ENCODE measurements at regions not wholly inside any gene's neighbourhood (a gene's known extent, or its start where the extent isn't known, plus 50 kb on each side); places are given as distances from the start of the nearest gene placed in this dataset.
A peak's percentile ranks its signal among the peaks of the same experiment; 100 is the strongest.

DNA sequence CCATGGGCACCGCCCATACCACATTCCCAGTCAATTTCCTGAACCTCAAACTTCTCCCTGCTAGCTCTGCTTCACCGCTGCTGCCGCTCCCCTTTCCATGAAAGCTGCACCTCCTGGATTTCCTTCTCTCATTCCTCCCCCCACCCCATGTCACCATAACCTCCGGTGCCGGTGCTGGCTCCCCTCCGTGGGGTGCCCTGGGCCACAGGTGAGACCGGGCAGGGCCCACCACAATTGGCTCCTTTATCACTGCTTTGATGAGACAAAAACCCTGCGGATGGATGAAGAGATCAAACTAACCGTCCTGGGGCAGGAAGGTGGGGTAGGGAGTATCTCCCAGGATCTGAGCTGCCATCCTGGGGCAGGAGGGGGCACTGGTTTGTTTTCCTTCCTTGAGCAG, 111.3 kb upstream of the LHX1 start:
- Histone ChIP-seq H2BK15ac (ENCODE audit: low read length) (no peak overlapping the region), H2AK5ac (ENCODE audit: low read depth, low read length) (no peak overlapping the region), H3K23me2 (ENCODE audit: low read depth, low read length) (no peaks in the 10 kb centered on the region), H3K4ac (replicated peaks; ENCODE audit: insufficient read length, low read depth, low read length) (no peak overlapping the region), H3K56ac (replicated peaks; ENCODE audit: insufficient read length, low read depth, low read length) (no peak overlapping the region), H2BK20ac (ENCODE audit: low read length) (peak overlapping the region; percentile 97; the same call in 1 of the 2 replicates), H3K4me1 (replicated peaks in 1 of 4; ENCODE audit: control insufficient read depth in 3 of 4, insufficient read depth in 4 of 4, low read length in 3 of 4) (peaks cover 0 to 20% (median 14%) of the 10 kb centered on the region in 4 experiments; a peak in 6 of 7 replicates), H2AFZ (ENCODE audit: low read length) (no peak overlapping the region), H3K79me1 (ENCODE audit: low read depth, low read length) (no peaks in the 10 kb centered on the region; the same call in 1 of the 2 replicates), H3K4me3 (ENCODE audit: extremely low read depth in 1 of 4, insufficient read depth in 2 of 4, low read depth in 3 of 4, low read length in 4 of 4) (no peak overlapping the region), H2BK5ac (ENCODE audit: low read depth, low read length) (peak overlapping the region; percentile 49; the same call in 1 of the 2 replicates), H3K18ac (ENCODE audit: extremely low read depth, low read length) (no peak overlapping the region; the same call in 1 of the 2 replicates), H3K23ac (ENCODE audit: insufficient read length) (no peak overlapping the region), H4K20me1 (replicated peaks in 1 of 2; ENCODE audit: control insufficient read depth in 1 of 2, insufficient read depth in 2 of 2, low read length in 2 of 2) (no peaks in the 10 kb centered on the region), H3K27me3 (replicated peaks in 1 of 4; ENCODE audit: control insufficient read depth in 3 of 4, extremely low read depth in 1 of 4, insufficient read depth in 3 of 4, low read length in 3 of 4) (peaks cover 0 to 2% (median 0%) of the 10 kb centered on the region in 4 experiments; a peak in 1 of 7 replicates), H4K91ac (replicated peaks; ENCODE audit: insufficient read length, low read length) (no peak overlapping the region), H4K5ac (ENCODE audit: insufficient read length, low read depth, low read length) (no peak overlapping the region), H3K36me3 (ENCODE audit: control insufficient read depth in 2 of 4, insufficient read depth in 4 of 4, low read length in 3 of 4) (no peaks in the 10 kb centered on the region), H3K4me2 (ENCODE audit: insufficient read depth in 1 of 2, low read depth in 2 of 2, low read length in 2 of 2) (no peak overlapping the region; a peak in 1 of 4 replicates), H3K9ac (replicated peaks in 1 of 4; ENCODE audit: extremely low read depth in 1 of 4, low read depth in 3 of 4, low read length in 3 of 4) (no peak overlapping the region), H3K79me2 (ENCODE audit: control insufficient read depth in 1 of 2, insufficient read depth in 2 of 2, low read length in 2 of 2) (no peaks in the 10 kb centered on the region), H2BK120ac (replicated peaks; ENCODE audit: low read depth, low read length) (no peak overlapping the region), H2BK12ac (ENCODE audit: low read depth, low read length) (peak overlapping the region; percentile 43; the same call in 1 of the 2 replicates), H3K9me3 (ENCODE audit: insufficient read depth in 2 of 2, low read depth in 1 of 2, low read length in 1 of 2) (no peaks in the 10 kb centered on the region), H4K8ac (ENCODE audit: extremely low read depth, insufficient read depth, low read length) (no peak overlapping the region), H3K14ac (ENCODE audit: insufficient read length) (no peak overlapping the region), H3K27ac (ENCODE audit: low read depth, low read length) (no peak overlapping the region)
- TF ChIP-seq POU5F1 (IDR thresholded peaks at IDR 0.05; ENCODE audit: low read depth, low read length) (no peak), RAD21 (IDR thresholded peaks at IDR 0.05 in 1 of 2, conservative IDR thresholded peaks at IDR 0.05 in 1 of 2; ENCODE audit: low read depth in 2 of 2, low read length in 2 of 2) (0 out of 4 replicates have a peak, but pooled peaks of 1 of the 2 experiments have one; percentile 8), CTCF (IDR thresholded peaks at IDR 0.05; ENCODE audit: control extremely low read depth in 1 of 3, insufficient read depth in 1 of 3, low read depth in 1 of 3, low read length in 3 of 3) (peak in 1 of 3 experiments; percentile 8; a peak in 1 of 4 replicates), RNF2 (IDR thresholded peaks at IDR 0.05; ENCODE audit: borderline replicate concordance, low read depth, low read length, missing control alignments, poor library complexity, severe bottlenecking) (no peak)
- TF ChIP-seq, protein P1, sequence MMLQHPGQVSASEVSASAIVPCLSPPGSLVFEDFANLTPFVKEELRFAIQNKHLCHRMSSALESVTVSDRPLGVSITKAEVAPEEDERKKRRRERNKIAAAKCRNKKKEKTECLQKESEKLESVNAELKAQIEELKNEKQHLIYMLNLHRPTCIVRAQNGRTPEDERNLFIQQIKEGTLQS (IDR thresholded peaks at IDR 0.05; ENCODE audit: insufficient read depth, low read depth, low read length), result no peak
- POLR2A ChIA-PET (ENCODE audit: partially characterized antibody), result interaction anchor here (1.0 to 1.3 kb wide), 3 partner anchors 15 to 103 kb away, joined by 3 to 4 read pairs (median 4); no protein-coding TSS in a partner anchor
- FAIRE-seq (no peak), DNase-seq (ENCODE audit: low read depth in 1 of 2, low spot score in 2 of 2) (no peak)
- CTCF ChIA-PET (ENCODE audit: partially characterized antibody), result interaction anchor here (0.6 to 2.6 kb wide), 8 partner anchors 12 to 201 kb away, joined by 3 to 7 read pairs (median 4); no protein-coding TSS in a partner anchor
- 72% methylated on average over 9 of the region's 9 CpGs; no CpG with 5 or more reads in 1 of the 2 experiments for WGBS, 2 experiments (ENCODE audit: extremely low coverage in 1 of 2, insufficient coverage in 1 of 2, insufficient read length in 1 of 2, insufficient replicate concordance in 2 of 2, low coverage in 1 of 2, low lambda C conversion rate in 2 of 2, missing lambda C conversion rate in 1 of 2)
